ENCODE measurements at regions not wholly inside any gene's neighbourhood (a gene's known extent, or its start where the extent isn't known, plus 50 kb on each side); places are given as distances from the start of the nearest gene placed in this dataset.

GRCh38 chr11:36741515-36741914 is 143.5 kb upstream of the RAG2 start:
- TF ChIP-seq ZNF577 (CRISPR knock-in tag; IDR thresholded peaks at IDR 0.05; ENCODE audit: borderline replicate concordance, low read depth), result no peak
- no peak for TF ChIP-seq POLR2AphosphoS2 (IDR thresholded peaks at IDR 0.05; ENCODE audit: low read depth, low read length)
- TF ChIP-seq ATF7 (IDR thresholded peaks at IDR 0.05), result no peak
- TF ChIP-seq ATF7 (CRISPR knock-in tag; IDR thresholded peaks at IDR 0.05), result no peak
- TF ChIP-seq ARID3A (IDR thresholded peaks at IDR 0.05; ENCODE audit: low read depth, low read length), result no peak
- no peak for TF ChIP-seq CBX2 (IDR thresholded peaks at IDR 0.05; ENCODE audit: low read depth, low read length)
- no peak for TF ChIP-seq CBX2 (CRISPR knock-in tag; IDR thresholded peaks at IDR 0.05; ENCODE audit: low read depth)
- no peak for TF ChIP-seq KAT7 (CRISPR knock-in tag; IDR thresholded peaks at IDR 0.05; ENCODE audit: borderline replicate concordance)
- TF ChIP-seq, protein P1, sequence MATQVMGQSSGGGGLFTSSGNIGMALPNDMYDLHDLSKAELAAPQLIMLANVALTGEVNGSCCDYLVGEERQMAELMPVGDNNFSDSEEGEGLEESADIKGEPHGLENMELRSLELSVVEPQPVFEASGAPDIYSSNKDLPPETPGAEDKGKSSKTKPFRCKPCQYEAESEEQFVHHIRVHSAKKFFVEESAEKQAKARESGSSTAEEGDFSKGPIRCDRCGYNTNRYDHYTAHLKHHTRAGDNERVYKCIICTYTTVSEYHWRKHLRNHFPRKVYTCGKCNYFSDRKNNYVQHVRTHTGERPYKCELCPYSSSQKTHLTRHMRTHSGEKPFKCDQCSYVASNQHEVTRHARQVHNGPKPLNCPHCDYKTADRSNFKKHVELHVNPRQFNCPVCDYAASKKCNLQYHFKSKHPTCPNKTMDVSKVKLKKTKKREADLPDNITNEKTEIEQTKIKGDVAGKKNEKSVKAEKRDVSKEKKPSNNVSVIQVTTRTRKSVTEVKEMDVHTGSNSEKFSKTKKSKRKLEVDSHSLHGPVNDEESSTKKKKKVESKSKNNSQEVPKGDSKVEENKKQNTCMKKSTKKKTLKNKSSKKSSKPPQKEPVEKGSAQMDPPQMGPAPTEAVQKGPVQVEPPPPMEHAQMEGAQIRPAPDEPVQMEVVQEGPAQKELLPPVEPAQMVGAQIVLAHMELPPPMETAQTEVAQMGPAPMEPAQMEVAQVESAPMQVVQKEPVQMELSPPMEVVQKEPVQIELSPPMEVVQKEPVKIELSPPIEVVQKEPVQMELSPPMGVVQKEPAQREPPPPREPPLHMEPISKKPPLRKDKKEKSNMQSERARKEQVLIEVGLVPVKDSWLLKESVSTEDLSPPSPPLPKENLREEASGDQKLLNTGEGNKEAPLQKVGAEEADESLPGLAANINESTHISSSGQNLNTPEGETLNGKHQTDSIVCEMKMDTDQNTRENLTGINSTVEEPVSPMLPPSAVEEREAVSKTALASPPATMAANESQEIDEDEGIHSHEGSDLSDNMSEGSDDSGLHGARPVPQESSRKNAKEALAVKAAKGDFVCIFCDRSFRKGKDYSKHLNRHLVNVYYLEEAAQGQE (IDR thresholded peaks at IDR 0.05; ENCODE audit: borderline replicate concordance in 1 of 2, low read depth in 1 of 2, low read length in 2 of 2), result no peak
- TF ChIP-seq NCOA1 (CRISPR knock-in tag; IDR thresholded peaks at IDR 0.05), result no peak
- no peak for TF ChIP-seq ZNF558 (CRISPR knock-in tag; IDR thresholded peaks at IDR 0.05; ENCODE audit: borderline replicate concordance)
- TF ChIP-seq CREM (IDR thresholded peaks at IDR 0.05), result no peak
- no peak for TF ChIP-seq CREM (CRISPR knock-in tag; IDR thresholded peaks at IDR 0.05)
- no peak for TF ChIP-seq MTA1 (CRISPR knock-in tag; IDR thresholded peaks at IDR 0.05; ENCODE audit: borderline replicate concordance)
- no peak for TF ChIP-seq POLR2A (IDR thresholded peaks at IDR 0.05; ENCODE audit: insufficient read depth in 1 of 2, low read depth in 2 of 2, low read length in 2 of 2)

Measured in HepG2 (cell line).